LNCaP clone FGC (cell line): ENCODE measurements at regions not wholly inside any gene's neighbourhood (a gene's known extent, or its start where the extent isn't known, plus 50 kb on each side); places are given as distances from the start of the nearest gene placed in this dataset.

Experiments used
- DNase-seq: peaks from one replicate; pipeline ENCODE4 v3.0.0-alpha.2; 2011; ENCODE audit warnings: low read depth
- H3K4me3 ChIP-seq: 2 replicates; pipeline ENCODE4 v1.5.1; 2011; ENCODE audit warnings: mild to moderate bottlenecking, low read depth, low read length, control low read depth
- TF ChIP-seq, protein P1 (sequence below): IDR thresholded peaks from 2 replicates; pipeline ENCODE4 v1.5.1; 2012; ENCODE audit warnings: mild to moderate bottlenecking; ENCODE audit not compliant: control insufficient read depth, insufficient read depth; ENCODE audit errors: extremely low read depth

DNA sequence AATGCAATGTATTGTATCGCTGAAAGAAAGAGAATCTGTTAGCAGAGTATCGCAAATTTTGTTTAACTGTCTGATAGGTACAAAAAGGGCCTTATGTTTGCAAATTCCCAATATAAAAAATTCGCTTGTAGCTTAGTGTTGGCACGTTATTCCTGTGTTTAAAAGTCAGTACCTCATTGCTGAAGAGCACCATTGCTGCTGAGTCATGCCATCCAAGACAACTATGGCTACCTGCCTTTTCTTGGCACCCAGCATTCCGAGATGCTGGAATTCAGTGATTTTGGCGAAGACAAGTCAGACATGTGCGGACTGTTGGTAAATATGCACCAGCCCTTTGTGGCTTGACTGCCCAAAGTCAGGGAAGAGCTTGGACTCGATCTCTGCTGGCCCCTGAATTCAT, 149.5 kb upstream of the EEA1 start:
- no peak overlapping the region for H3K4me3 ChIP-seq
- DNase-seq = no peak
- TF ChIP-seq, protein P1, sequence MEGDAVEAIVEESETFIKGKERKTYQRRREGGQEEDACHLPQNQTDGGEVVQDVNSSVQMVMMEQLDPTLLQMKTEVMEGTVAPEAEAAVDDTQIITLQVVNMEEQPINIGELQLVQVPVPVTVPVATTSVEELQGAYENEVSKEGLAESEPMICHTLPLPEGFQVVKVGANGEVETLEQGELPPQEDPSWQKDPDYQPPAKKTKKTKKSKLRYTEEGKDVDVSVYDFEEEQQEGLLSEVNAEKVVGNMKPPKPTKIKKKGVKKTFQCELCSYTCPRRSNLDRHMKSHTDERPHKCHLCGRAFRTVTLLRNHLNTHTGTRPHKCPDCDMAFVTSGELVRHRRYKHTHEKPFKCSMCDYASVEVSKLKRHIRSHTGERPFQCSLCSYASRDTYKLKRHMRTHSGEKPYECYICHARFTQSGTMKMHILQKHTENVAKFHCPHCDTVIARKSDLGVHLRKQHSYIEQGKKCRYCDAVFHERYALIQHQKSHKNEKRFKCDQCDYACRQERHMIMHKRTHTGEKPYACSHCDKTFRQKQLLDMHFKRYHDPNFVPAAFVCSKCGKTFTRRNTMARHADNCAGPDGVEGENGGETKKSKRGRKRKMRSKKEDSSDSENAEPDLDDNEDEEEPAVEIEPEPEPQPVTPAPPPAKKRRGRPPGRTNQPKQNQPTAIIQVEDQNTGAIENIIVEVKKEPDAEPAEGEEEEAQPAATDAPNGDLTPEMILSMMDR = no peak

DNA sequence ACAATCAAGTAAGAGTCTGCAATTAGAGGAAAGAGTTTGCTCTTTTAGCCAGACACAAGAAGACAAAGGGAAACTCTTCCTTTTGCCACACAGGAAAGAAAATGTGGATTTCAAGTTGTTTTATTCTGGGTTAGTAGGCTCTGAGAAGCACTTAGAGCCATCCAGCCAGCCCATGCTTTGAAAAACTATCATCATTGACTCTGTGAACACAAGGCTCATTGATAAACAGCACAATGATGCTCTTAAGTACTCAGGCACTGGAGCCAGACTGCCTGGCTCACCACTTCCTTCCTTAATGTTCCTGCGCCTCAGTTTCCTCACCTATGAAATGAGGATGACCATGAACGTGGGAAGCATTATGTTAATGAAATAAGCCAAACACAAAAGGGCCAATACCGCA, 150.2 kb upstream of the EEA1 start:
- DNase-seq = no peak
- H3K4me3 ChIP-seq = no peak overlapping the region
- TF ChIP-seq, protein P1 = no peak

DNA sequence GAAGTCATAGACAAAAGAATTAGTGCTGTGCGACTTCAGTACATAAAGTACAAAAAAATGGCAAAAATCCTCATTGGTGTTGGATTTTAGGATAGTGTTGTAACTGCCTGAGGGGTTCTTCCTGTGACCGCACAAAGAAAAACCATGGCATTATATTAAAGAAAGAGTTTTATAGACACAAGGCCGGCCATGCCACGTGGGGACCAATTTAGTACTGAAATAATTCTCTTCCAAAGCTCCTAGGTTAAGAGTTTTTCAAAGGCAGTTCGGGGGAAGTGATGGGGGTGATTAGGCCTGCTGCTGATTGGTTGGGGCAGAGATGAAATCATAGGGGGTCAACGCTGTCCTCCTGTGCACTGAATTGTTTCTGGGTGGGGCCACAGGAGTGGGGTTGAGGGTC, 150.9 kb upstream of the EEA1 start:
- no peak overlapping the region for H3K4me3 ChIP-seq
- no peak for DNase-seq
- TF ChIP-seq, protein P1 = no peak

DNA sequence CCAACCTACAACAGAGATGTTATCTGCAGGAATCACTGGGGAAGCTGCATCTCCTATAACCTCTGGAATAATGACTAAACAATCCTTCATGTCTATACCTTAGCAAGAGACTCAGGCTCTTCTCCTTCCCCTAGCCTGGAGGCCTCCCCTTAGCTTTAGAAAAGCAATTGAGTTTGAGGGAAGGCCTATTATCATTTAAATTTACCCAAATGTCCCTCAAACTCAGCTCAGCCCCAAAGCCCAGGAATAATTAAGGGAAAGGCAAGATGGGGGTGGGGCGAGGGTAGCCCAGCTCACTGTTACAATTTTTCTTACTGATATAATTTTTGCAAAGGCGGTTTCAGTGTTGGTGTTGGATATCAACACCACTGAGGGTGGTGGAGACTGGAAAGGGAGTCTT, 151.4 kb upstream of the EEA1 start:
- no peak overlapping the region for H3K4me3 ChIP-seq
- TF ChIP-seq, protein P1 = no peak
- no peak for DNase-seq

DNA sequence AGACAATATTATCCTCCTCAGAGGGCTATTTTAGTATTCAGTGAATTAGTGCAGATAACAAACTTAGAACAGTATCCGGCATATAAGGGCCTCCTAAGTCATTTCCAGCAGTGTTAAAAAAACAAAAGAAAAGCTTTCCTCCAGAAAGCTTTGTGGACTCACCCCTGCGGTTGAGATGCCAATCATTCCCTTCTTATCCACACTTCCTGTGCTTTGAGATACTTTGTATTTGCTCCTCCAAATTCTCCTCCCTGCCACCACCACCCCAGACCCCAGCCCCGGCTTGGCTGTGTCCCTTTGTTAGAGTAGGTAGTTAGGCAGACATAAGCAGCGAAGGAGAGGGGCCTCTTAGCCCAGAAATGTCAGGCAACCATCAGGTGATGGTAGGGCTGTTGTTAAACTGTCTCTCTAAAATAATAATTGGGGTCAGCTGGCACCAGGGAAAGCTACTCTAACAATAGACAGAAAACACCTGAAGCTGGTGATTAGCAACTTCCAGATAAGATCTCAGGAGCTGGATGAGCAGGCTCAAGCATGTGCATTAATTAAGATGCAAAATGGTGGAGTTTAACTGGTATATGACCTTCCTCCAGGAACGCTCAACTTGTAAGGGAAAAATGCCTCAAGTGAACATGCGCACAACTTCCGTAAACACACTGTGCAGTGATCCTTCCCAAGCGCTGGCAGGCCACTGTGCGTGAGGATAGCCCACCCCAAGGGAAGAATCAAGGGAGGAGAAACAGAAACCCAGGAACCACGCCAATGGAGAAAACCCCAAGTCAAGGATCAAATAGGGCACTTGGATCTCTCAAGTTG, 152.1 kb upstream of the EEA1 start:
- TF ChIP-seq, protein P1 = no peak
- no peak for DNase-seq
- H3K4me3 ChIP-seq = no peak overlapping the region

DNA sequence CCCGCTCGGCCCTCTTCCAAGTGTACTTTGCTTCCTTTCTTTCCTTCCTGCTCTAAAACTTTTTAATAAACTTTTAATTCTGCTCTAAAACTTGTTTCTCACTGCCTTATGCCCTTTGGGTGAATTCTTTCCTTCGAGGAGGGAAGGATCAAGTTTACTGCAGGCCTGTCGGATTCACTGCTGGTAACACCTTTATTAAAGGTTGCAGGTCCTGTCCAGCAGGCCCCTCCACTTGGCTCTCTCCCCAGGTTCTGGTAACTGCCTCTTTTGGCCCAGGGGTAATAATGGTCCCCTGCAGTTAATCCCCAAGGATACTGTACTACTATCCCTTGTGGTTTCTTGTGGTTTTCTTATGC, 152.7 kb upstream of the EEA1 start:
- TF ChIP-seq, protein P1 = no peak
- peak; percentile 40 for DNase-seq
- H3K4me3 ChIP-seq = no peak overlapping the region
